GM21390 (cell line): ENCODE measurements at regions not wholly inside any gene's neighbourhood (a gene's known extent, or its start where the extent isn't known, plus 50 kb on each side); places are given as distances from the start of the nearest gene placed in this dataset.

Experiments used
- ATAC-seq: cut with Tn5 transposase; IDR thresholded peaks from one replicate; pipeline ENCODE4 v1.9.1; 2021; ENCODE audit not compliant: unreplicated experiment

- no peak for ATAC-seq
Observed at GRCh38 chr20:40806929-40807820, 118.1 kb upstream of the MAFB start.

- ATAC-seq, result no peak
Observed at GRCh38 chr20:40807821-40808170, 118.8 kb upstream of the MAFB start.

DNA sequence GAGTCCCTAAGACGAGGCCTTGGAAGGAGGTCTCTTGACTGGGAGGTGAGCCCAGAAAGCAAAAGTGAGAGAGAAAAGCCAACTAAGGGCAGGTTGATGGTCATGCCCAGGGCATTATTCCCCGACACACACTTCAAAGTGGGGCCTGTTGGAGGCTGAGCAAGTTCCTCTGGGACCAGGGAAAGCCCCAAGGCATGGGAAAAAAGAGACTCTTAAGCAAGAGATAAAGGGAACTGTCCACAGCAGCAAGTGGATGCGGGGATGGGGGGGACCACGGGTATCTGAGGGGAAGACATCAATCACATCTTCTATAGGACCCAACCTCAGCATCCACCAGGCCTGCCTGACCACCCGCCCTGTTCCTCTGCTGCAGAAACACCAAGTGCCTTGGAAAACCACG is 119.9 kb upstream of the MAFB start:
- ATAC-seq, result no peak

GRCh38 chr20:40809361-40809760 is 120.3 kb upstream of the MAFB start:
- no peak for ATAC-seq

- no peak for ATAC-seq
Observed at GRCh38 chr20:40810332-40811000, 121.4 kb upstream of the MAFB start.

GRCh38 chr20:40811004-40811403 is 122.0 kb upstream of the MAFB start:
- no peak for ATAC-seq

GRCh38 chr20:40811660-40812414 is 122.8 kb upstream of the MAFB start:
- no peak for ATAC-seq

GRCh38 chr20:40812415-40812925 is 123.4 kb upstream of the MAFB start:
- no peak for ATAC-seq

DNA sequence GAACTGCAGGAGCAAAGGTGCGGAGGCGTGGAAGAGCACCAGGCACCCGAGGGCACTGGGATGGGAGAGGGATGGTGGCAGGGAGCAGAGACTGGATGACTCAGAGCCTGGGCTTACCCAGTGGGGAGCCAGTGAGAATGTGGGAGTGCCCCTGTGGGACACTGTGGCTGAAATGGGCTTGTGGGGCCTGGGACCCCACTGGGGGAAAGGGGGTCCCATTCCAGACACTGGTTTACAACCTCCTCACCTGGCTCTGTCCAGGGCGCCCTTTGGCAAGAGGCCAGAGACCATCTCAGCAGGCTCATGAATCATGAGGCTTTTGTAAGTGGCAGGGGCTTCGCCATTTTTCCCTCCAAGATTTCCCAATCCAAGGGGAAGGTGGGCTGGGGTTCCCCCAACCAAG is 124.0 kb upstream of the MAFB start:
- no peak for ATAC-seq

DNA sequence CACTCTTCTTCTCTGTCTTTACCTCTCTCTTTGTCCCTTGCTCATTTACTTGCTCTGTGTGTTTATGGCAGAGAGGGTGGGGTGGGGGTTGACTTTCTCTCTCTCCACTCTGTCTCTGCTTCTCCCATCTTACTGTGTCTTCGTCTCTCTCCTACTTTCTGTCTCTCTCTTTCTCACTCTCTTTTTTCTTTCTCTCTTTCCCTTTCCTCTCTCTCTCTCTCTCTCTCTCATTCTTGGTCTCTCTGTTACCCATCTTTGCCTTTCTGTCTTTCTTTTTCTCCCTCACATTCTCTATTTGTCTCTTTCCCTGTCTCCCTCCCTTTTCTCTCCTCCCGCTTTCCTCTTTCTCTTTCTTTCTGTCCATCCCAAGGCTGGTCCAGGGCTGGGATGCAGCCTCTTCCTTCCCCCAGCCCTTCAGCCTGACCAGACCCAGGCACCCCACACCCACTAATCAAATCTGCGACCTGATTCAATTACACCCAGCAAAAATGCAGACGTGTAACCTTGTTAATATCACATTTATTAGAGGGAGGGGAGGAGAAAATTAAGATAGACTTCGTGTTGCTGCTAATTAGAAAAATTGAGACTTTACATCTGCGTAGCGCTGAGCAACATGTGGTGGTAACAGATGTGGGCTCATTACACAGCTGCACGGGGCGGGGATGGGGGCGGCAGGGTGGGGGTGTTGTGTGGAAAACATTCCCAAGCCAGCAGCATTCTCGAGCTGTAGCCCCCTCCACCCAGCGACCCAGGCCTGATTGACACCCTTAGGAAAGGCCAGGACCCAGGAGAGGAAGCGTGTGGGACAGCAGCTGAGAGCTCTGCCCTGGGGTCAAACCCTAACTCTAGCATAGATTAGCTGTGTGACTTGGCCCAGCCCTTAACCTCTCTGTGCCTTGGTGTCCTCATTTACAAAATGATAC is 124.9 kb upstream of the MAFB start:
- no peak for ATAC-seq

DNA sequence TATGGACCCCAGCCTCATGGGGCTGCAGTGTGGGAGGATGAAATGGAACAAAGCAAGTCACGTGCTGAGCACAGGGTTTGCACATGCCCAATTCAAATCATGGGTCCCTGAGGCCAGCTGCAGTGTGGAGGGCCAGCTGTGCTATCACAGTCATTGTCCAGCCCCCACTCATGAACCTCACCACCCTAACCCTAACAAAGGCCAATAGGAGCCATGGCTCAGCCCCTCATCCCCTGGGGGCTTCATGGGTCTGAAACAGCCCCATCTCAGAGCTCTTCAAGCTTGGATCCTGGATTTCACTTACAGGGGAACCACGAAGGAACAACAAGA is 125.6 kb upstream of the MAFB start:
- no peak for ATAC-seq

GRCh38 chr20:40815156-40816038 is 126.4 kb upstream of the MAFB start:
- no peak for ATAC-seq

DNA sequence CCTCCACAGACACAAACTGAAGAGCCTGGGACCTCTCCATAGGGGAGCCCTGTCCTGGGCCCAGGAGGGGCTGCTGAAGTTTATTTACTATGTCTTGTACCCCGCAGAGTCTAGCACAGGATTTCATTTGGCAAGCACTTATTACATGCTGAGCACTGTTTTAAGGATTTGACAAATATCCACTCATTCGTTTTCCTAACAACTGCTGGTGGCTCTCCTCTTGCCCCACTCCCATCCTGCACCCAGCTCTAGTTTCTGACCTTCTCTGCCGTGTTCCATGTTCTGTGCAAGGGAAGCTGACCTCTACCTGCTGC is 127.0 kb upstream of the MAFB start:
- no peak for ATAC-seq

DNA sequence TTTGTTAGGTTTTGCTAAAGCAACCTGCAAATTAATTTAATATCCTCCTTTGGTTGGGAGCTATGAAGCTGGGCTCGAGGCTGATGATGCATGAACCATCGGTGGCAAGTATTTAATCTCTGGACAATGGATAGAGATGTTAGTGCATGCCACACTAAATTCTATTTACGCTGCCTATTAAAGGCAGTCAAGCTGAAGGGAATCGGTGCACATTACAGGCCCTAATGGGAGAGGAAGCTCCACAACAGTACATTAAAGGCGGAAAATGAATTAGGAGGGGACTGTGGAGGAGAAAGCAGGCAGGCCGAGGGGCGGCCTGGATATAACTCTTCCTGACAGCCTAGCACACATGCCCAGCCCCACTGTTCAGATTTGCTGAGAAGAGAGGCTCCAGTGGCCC is 132.4 kb upstream of the MAFB start:
- no peak for ATAC-seq

GRCh38 chr20:40826699-40827098 is 137.7 kb upstream of the MAFB start:
- ATAC-seq, result no peak

DNA sequence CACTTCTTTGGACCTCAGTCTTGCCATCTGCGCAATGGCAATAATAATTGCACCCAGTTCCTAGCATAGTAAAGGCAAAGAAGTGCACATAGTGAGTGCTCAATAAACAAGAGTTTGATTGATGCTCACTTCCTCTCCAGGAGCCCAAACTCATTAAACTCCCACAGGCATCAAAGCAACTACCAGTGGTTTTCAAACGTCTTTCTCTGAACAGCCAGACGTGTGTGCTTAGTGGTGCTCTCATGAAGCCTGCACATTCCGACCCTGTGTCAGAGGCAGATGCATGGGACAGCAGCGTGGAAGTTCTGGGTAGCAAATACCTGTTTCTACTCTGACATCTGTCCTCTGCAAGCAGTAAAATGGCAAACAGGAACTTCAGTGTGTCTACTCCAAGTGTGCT is 146.3 kb upstream of the MAFB start:
- ATAC-seq, result no peak

DNA sequence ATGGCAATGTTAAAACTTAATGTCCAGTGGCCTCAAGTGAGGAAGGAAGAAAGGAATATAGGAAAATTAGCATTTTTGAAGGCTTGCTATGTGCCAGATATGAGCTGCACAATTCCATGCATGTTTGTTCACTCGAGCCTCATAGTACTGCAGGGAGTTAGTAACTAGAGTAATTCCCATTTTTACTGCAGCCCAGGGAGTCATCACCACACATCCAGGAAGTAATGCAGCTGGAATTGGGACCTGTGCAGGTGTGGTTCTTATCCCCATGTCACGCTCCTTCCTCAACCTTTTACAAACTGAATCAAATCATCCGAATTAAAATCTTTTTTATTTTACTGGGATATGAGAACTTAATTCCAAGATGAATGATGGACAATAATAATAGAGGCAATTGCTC is 149.5 kb upstream of the MAFB start:
- no peak for ATAC-seq

- ATAC-seq, result no peak
Observed at GRCh38 chr20:40843251-40843650, 154.2 kb upstream of the MAFB start.

DNA sequence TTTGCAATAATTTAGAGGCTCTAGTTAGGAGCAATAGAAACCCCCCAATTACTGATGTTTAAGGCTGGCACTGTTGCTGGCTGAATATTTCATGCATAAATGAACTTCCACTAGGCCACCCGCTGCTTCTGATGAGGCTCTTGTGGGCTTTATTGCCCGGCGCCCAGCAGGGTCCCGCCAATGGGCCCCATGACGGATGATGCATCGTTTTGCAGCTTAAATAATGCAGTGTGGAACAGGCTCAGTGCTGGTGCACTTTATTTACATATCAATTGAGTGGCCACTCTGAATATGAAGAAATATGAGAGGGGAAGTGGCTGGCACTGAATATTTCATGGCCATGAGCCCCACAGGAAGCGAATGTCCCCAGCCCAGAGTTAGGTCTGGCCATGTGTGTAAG is 155.3 kb upstream of the MAFB start:
- ATAC-seq, result no peak

- no peak for ATAC-seq
Observed at GRCh38 chr20:40848096-40848495, 159.1 kb upstream of the MAFB start.
